ENCODE measurements at regions not wholly inside any gene's neighbourhood (a gene's known extent, or its start where the extent isn't known, plus 50 kb on each side); places are given as distances from the start of the nearest gene placed in this dataset.
"Not testable (repeated sequence)": the region's sequence is repeated elsewhere in the genome, so short reads cannot be mapped to it uniquely, and the experiment has no call there.

DNA sequence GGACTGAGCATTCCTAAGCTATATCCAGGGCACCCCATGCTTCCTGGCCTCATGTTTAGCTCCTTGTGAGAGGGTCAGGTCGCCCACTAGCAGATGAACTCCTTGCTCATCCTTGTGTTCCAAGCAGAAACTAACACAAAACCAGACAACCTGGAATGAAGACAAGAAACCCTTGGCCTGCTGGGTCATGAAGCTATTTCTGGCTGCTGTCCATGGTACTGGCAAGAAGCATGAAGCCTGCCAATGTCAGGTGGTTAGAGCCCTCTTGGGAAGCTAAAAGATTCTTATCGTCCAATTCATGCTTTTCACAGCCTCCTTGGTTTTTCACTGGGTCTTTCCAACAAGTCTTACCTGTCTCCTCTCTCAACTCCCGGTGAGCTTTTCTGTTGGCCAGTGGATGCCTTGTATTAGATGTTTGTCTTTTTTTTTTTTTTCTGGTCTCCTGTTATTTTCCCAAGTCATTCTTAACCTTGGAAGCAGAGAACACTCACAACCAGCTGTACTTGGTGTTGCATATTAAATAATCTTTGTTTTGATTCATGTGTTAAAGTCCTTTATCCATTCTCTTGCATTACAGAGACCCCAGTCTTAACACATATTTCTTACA lies 180.3 kb downstream of the ANKRD60 start:
- DNase-seq (ENCODE audit: insufficient read length, low spot score) (peak; percentile 29), FAIRE-seq (no peak)
- no peak for TF ChIP-seq POLR2A (IDR thresholded peaks at IDR 0.05; ENCODE audit: low read depth, low read length)

DNA sequence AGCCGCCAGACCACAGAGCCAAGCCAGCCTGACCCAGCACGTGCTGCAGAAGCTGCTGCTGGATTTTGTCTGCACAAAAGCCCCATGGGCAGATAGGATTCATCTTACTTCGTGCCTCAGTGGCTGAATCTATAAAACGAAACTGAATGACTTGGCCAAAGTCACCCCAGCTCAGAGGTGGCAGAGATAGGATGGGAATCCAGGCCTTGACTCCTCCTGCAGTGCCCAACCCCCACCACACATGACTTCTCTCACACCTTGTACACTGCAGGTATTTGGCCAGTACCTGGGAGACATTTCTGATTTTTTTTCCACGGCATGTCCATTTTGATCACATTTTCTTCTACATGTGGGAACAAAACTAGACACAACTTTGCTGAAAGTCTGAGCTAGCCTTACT lies 182.1 kb downstream of the ANKRD60 start:
- TF ChIP-seq POLR2A (IDR thresholded peaks at IDR 0.05; ENCODE audit: low read depth, low read length) = no peak
- DNase-seq (ENCODE audit: insufficient read length, low spot score) (no peak), FAIRE-seq (no peak)

DNA sequence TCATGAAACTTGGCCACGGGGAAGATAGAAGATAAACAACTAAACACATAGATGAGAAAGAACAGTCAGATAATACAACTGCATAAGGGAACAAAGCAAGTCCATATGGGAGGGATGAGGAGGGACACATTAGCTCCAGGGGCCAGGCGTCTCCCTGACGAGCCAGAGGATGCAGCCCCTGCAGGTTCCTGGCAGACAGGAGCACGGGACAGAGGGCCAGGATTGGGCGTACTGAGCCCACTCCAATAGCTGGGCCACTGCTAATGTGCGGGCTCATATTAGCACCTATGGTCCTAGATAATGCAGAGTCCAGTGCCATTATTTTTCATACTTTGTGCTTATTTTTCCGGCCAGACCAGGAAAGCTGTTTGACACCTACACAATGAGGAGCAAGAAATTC lies 182.9 kb downstream of the ANKRD60 start:
- TF ChIP-seq POLR2A (IDR thresholded peaks at IDR 0.05; ENCODE audit: low read depth, low read length) = no peak
- DNase-seq (ENCODE audit: insufficient read length, low spot score) (no peak), FAIRE-seq (no peak)

DNA sequence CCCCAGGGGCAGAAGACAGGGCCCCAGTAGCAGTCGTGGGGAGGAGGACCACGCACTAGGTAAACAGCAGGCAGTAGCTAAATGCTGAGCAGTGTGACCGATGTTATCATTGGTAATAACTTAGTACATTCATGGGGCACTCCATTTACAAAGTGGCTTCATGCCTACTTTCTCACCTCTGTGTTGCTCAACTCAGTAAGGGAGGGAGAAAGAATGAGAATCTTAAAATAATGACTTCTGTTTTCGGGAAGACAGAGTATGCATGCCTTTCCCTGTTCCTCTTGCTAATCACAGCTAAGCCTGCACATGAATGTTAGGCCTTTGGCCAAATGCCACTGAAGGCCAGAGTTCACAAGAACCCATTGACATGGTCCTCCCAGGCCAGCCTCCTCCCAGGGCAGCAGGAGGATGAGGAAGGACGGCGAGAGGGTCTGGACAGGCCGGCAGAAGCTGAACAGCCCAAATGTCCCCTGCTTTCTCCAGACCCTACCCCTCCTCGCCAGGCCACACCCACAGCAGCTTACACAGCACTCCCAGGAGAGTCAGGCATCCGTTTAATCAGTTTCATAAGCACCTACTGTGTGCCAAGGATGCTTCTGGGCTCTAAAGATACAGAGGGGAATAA lies 183.4 kb downstream of the ANKRD60 start:
- DNase-seq (ENCODE audit: insufficient read length, low spot score) (no peak), FAIRE-seq (no peak)
- TF ChIP-seq POLR2A (IDR thresholded peaks at IDR 0.05; ENCODE audit: low read depth, low read length) = no peak

DNA sequence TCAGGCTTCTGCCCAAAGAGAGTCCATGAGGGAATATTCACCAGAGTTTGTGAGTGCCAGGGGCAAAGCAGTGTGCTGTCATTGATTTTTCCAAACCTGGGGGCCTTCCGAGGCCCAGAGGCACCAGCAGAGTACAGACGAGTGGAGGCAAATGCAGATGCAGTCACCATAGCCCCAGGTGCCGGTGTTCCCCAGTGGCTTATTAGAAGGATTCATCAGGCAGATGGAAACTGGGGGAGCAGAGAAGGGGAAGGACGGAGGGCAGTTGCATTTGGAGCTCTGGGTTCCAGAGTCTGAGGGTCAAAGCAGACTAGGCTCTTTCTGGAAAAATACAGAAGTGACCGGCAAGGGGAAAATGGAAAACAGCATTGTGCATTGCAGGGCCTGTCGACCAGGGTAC lies 184.2 kb downstream of the ANKRD60 start:
- DNase-seq (ENCODE audit: insufficient read length, low spot score) (no peak), FAIRE-seq (no peak)
- no peak for TF ChIP-seq POLR2A (IDR thresholded peaks at IDR 0.05; ENCODE audit: low read depth, low read length)

DNA sequence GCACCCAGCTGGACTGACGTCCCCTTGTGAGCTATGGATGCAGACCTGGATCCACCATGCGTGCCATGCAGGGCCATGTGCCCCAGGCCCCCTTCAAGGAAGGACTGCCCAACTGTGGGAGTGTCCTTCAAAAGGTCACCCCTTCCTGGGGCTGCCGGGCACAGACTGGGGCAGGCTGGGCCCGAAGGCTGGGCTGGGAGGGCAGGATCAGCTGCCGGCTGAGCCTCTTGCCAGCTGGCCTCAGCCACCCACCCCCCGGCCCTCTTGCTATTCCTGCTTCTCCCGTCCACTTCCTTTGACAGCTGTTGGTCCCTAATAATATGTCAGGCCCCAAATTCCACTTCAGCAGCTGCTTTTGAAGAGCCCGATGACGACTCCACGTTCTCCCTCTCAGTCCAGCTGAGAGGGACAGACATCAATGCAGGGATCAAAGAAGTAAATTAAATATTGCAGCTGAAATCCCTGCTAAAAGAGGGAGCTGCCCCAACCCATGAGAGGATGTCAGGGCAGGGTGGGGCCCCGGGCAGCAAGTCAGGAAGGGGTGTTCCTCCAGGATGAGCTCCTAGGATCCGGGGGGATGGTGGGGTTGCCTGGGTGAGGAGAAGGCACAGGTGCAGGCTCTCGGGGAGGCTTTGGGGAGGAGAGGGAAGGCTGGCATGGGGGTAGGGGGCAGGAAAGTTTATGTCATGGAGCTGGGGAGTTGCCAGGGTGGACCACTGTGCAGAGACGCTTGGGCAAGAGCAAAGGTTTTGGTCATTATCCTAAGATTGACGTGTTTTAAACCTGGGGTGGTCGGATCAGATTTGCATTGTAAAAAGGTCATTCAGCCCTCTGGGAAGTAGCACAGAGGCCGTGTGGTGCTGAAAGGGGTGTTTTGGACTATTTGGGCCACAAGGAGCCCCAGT lies 185.0 kb downstream of the ANKRD60 start:
- no peak for DNase-seq (ENCODE audit: insufficient read length, low spot score)
- no peak for FAIRE-seq
- TF ChIP-seq POLR2A (IDR thresholded peaks at IDR 0.05; ENCODE audit: low read depth, low read length) = no peak

DNA sequence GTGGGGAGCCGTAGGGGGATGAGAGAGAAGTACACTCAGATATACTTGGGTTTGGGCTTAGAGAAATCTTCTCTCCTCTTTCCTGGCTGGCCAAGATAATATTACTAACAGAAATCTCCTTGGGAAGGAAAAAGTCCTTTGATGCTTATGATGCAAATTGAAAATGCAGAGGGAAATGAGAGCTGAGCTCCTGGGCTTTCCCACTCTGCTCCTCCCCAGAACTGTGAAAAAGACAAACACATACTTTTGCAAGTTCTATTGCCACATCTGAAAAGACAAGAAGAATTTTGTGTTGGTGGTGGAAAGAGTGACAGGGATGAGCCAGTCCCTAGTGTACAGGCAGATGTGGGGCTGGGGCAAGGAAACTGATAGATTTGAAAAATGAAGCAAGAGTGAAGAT lies 185.9 kb downstream of the ANKRD60 start:
- DNase-seq (ENCODE audit: insufficient read length, low spot score) (no peak), FAIRE-seq (no peak)
- TF ChIP-seq POLR2A (IDR thresholded peaks at IDR 0.05; ENCODE audit: low read depth, low read length) = no peak

DNA sequence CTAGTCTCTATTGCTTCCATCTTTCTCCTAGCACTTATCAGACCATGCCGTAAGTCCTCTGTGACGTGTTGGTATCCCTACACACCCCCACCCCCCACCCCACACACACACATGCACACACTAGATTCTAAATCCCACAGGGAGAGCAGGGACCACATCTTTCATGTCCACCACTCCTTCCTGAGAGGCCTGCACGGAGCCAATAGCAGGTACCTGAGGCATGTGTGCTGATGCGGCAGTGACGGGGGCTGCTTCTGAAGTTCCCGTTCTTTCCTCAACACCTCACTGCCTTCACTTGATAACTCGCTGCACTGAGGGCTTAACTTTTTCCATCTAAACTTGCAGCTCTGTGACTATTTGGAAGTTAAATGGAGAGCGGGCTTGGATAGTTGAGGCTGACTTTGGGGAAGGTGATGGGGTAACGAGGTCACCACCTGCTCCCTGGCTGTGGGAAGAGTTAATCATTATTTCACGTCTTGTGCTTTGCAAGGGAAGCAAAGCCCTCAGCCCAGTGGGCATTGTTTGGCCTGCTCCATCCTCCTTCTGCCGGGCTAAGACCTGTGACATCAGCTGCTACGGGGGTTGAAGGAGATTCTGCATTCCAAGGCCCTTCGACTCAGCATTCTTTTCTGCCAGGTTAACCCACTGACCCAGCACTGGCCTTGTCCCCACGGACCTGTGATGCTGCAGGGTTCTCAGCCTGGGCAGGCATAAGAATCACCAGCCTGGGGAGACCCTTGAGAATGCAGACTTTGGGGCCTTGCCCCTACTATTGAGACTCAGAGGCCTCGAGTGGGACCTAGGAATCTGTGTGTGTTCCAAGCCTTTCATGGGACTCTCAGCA lies 187.8 kb downstream of the ANKRD60 start:
- no peak for DNase-seq (ENCODE audit: insufficient read length, low spot score)
- FAIRE-seq = no peak
- TF ChIP-seq POLR2A (IDR thresholded peaks at IDR 0.05; ENCODE audit: low read depth, low read length) = no peak

DNA sequence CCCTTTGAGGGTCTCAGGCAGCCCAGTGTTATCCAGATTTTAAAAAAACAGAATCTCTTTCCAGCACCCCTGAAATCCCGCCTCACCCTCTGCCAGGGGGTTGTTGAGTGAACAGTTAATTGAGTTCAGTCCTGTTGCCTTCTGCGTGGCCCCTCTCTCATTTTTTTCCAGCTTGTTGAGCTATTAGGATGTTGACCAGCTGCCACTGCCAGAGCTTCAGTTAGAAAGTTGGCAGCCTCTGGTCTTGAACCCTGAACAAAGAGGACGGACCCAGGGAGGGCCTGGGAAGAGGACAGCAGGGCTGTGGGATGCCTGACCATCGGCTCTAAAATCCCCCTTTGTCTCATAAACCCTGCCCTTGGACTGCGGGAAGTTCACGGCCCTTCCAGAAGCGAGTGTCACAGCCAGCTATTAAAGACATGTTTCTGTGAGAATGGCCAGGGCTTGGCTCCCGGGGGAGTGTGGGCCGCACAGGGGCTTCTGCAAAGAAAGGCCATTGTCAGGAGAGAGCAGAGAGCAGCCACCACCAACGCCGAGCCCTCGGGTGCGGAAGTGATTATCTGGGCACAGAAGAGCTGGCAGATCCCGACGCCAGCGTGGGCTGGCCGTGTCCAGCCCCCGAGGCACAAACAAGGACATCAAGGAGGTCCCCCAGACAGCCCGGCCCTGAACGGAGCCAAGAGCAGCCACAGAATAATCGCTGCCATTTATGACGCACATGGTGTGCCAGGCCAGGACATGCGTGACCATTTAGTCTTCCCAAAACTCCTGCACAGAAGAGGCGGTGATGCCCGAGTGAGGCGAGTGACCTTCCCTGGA lies 189.0 kb downstream of the ANKRD60 start:
- FAIRE-seq (no peak), DNase-seq (ENCODE audit: insufficient read length, low spot score) (no peak)
- TF ChIP-seq POLR2A (IDR thresholded peaks at IDR 0.05; ENCODE audit: low read depth, low read length) = no peak

DNA sequence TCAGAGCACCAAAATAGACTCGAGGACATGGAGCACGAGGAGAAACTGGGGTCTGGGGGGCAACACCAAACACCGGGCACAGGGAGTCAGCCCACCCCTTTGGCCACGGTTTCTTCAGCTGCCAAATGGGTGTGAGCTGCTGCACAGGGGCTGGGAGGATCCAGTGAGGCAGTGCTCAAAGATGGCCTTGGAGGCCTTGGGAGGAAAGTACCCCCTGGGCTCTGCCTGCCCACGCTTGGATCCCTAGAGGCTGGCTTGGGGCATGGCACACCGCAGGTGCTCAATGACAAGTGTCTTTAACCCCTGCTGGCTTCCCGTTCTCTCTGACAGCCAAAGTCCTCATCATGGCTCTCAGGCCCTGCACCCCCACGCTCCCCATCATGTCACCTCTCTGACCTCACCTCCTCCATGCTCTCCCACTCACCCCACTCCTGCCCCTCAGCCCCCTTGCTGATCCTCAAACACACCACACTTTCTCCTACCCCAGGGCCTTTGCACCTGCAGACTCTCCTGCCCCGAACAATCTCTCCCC lies 190.3 kb downstream of the ANKRD60 start:
- no peak for FAIRE-seq
- no peak for TF ChIP-seq POLR2A (IDR thresholded peaks at IDR 0.05; ENCODE audit: low read depth, low read length)
- no peak for DNase-seq (ENCODE audit: insufficient read length, low spot score)

DNA sequence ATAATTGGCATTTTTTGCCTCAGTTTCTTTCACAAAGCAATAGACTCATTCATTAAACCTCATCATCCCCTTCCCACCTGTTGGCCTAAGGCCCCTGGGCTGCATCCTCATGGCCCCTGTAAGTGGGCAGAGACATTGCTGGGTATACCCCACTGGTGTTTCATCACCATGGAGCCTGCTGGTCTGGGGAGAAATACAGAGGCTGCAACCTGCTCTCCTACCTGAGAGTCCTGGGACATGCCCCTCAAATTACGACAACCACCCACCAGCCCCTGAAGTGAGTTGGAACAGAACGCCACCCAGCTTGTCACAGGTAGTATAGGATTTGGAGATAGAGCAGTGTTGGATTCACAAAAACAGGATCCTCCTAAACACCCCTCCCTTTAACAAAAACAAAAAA lies 190.8 kb downstream of the ANKRD60 start:
- DNase-seq (ENCODE audit: insufficient read length, low spot score) (no peak), FAIRE-seq (no peak)
- TF ChIP-seq POLR2A (IDR thresholded peaks at IDR 0.05; ENCODE audit: low read depth, low read length) = no peak

DNA sequence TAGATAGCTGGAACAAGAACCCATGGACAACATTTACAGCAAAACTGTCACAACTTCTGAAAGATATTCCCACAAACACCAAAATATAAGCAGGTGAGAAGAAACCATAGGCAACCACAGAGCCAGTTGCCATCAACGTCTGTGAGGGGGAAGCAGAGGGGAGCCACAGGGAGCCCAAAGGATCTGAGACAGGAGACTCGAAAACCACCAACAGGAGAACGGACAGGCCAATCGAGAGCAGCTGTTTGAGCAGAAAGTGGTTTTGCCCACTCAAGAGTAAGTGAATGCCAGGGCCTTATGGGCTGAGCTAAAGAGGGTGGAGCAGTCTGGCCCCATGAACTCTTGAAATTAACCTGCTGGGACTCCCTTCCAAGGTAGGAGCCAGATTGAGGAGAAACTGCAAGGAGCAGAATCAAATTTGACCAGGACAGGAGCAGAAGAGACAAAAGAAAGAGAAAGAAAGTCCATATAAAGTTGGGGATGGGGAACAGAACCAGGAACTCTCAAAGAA lies 195.4 kb downstream of the ANKRD60 start:
- FAIRE-seq (no peak), DNase-seq (ENCODE audit: insufficient read length, low spot score) (no peak)
- no peak for TF ChIP-seq POLR2A (IDR thresholded peaks at IDR 0.05; ENCODE audit: low read depth, low read length)

DNA sequence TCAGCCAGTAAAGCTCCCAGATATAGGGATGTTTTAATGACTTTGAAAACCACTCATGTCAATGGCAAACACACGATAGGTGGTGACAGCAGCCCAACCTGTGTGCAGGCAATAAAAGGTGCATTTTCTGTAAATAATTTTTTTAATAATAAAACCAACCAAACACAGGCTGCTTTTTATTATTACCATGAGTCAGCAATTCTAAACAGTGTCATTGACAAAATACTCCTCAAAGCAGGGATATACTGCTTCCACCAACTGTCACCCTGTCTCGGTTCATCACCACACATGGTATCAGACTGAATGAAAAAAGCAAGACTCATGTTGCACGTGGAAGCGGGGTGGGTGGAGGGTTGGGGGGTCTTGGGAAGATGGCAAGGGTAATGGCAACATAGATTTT lies 195.9 kb downstream of the ANKRD60 start:
- no peak for TF ChIP-seq POLR2A (IDR thresholded peaks at IDR 0.05; ENCODE audit: low read depth, low read length)
- FAIRE-seq (no peak), DNase-seq (ENCODE audit: insufficient read length, low spot score) (no peak)

DNA sequence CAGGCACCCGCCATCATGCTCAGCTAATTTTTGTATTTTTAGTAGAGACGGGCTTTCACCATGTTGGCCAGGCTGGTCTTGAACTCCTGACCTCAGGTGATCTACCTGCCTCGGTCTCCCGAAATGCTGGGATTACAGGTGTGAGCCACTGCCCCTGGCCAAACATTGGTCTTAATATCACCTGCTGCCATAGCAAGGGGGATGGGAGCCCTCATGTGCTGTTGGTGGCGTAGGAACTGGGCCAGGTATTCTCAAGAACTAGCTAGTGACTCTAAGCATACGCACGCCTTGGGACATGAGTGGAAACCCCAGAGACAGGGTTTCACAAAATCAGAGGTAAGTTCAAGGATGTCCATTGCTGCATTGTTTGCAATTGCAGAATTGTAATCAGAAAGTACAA lies 197.1 kb downstream of the ANKRD60 start:
- not testable (repeated sequence) for DNase-seq (ENCODE audit: insufficient read length, low spot score); FAIRE-seq

All from H54 (cell line).